Astrocyte (in vitro differentiated cells and primary cell): ENCODE measurements at regions not wholly inside any gene's neighbourhood (a gene's known extent, or its start where the extent isn't known, plus 50 kb on each side); places are given as distances from the start of the nearest gene placed in this dataset.

Source experiments
- DNase-seq: peaks from one replicate; pipeline ENCODE4 v3.0.0-alpha.2; 2010; ENCODE audit warnings: low read depth
- FAIRE-seq: peaks from 2 replicates; lab custom pipeline; 2011; peaks lifted over from hg19 to GRCh38; lab: Jason Lieb, UNC
- H2AFZ ChIP-seq: 2 replicates; pipeline ENCODE4 v1.6.0; 2012; ENCODE audit warnings: low read depth, low read length, inconsistent platforms
- H3K27ac ChIP-seq: 2 replicates; pipeline ENCODE4 v1.5.1; 2011; ENCODE audit warnings: low read depth, low read length, inconsistent platforms
- H3K27me3 ChIP-seq: 2 replicates; pipeline ENCODE4 v1.6.0; 2011; ENCODE audit warnings: low read length, inconsistent platforms; ENCODE audit not compliant: insufficient read depth
- H3K36me3 ChIP-seq: 2 replicates; pipeline ENCODE4 v1.5.1; 2011; ENCODE audit warnings: low read length, inconsistent platforms; ENCODE audit not compliant: insufficient read depth
- H3K4me1 ChIP-seq: 2 replicates; pipeline ENCODE4 v1.5.1; 2011; ENCODE audit warnings: low read length, inconsistent platforms; ENCODE audit not compliant: insufficient read depth
- H3K4me2 ChIP-seq: 2 replicates; pipeline ENCODE4 v1.6.0; 2012; ENCODE audit warnings: low read length, inconsistent platforms
- H3K4me3 ChIP-seq: 2 replicates; pipeline ENCODE4 v1.5.1; 2011; ENCODE audit warnings: low read depth, mild to moderate bottlenecking, low read length, inconsistent platforms; ENCODE audit not compliant: insufficient read depth
- H3K79me2 ChIP-seq: 2 replicates; pipeline ENCODE4 v1.6.0; 2012; ENCODE audit warnings: mild to moderate bottlenecking, low read length, inconsistent platforms; ENCODE audit not compliant: insufficient read depth
- H3K9ac ChIP-seq: 2 replicates; pipeline ENCODE4 v1.6.0; 2012; ENCODE audit warnings: mild to moderate bottlenecking, low read length, inconsistent platforms
- H3K9me3 ChIP-seq: 2 replicates; pipeline ENCODE4 v1.5.1; 2012; ENCODE audit warnings: low read depth, mild to moderate bottlenecking, low read length, inconsistent platforms; ENCODE audit not compliant: insufficient read depth
- H4K20me1 ChIP-seq: 2 replicates; pipeline ENCODE4 v1.6.0; 2012; ENCODE audit warnings: low read length, inconsistent platforms; ENCODE audit not compliant: insufficient read depth
- H3K27ac Mint-ChIP-seq: one replicate; pipeline ENCODE4 v1.8.0; 2021; ENCODE audit warnings: mild to moderate bottlenecking, mixed read lengths; ENCODE audit not compliant: unreplicated experiment
- H3K27me3 Mint-ChIP-seq: one replicate; pipeline ENCODE4 v1.8.0; 2021; ENCODE audit warnings: low read depth, mixed read lengths; ENCODE audit not compliant: unreplicated experiment
- H3K36me3 Mint-ChIP-seq: one replicate; pipeline ENCODE4 v1.8.0; 2021; ENCODE audit warnings: low read depth, mixed read lengths; ENCODE audit not compliant: unreplicated experiment
- H3K4me1 Mint-ChIP-seq: one replicate; pipeline ENCODE4 v1.8.0; 2021; ENCODE audit warnings: low read depth, mixed read lengths; ENCODE audit not compliant: unreplicated experiment
- H3K4me3 Mint-ChIP-seq: one replicate; pipeline ENCODE4 v1.8.0; 2021; ENCODE audit warnings: mild to moderate bottlenecking, moderate library complexity, mixed read lengths; ENCODE audit not compliant: unreplicated experiment
- H3K9me3 Mint-ChIP-seq: one replicate; pipeline ENCODE4 v1.8.0; 2021; ENCODE audit warnings: mild to moderate bottlenecking, mixed read lengths; ENCODE audit not compliant: unreplicated experiment
- CTCF ChIP-seq: IDR thresholded peaks from 2 replicates; pipeline ENCODE4 v1.5.1; 2011; ENCODE audit warnings: low read depth, mild to moderate bottlenecking, inconsistent platforms, low read length, moderate library complexity; ENCODE audit not compliant: insufficient read depth
- EZH2 ChIP-seq: IDR thresholded peaks from 2 replicates; pipeline ENCODE4 v1.6.1; 2012; ENCODE audit warnings: mild to moderate bottlenecking, low read length, inconsistent platforms; ENCODE audit not compliant: insufficient read depth

DNA sequence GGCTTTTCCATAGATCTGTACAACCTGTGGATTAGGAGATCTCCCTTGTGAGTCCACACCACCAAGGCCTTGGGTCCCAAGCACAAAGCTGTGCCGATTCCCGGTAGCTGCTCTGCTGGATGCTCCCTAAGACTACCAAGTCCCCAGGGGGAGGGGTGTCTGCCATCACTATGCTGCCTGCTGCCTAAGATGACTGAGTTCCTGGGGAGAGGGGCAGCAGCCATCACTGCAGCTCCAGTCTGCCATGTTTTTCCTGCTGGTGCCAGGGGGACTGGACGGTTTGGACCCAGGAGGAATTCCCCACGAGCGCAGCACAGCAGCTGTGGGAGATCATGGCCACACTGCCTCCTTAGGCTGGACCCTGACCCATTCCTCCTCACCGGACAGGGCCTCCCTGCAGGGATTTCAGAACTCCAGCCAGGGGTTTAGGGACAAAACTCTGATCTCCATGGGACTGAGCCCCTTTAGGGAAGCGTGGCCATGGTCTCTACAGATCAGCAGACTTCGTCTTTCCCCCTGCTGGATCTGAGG, 1049.8 kb downstream of the SORCS1 start:
- Histone ChIP-seq H3K4me2 (no peak overlapping the region), H2AFZ (no peak overlapping the region), H3K4me1 (no peaks in the 10 kb centered on the region), H3K27ac (no peak overlapping the region), H3K9me3 (peaks cover 3% of the 10 kb centered on the region), H3K9ac (no peak overlapping the region), H3K27me3 (no peaks in the 10 kb centered on the region), H3K36me3 (no peaks in the 10 kb centered on the region), H3K79me2 (no peaks in the 10 kb centered on the region), H4K20me1 (no peaks in the 10 kb centered on the region), H3K4me3 (no peak overlapping the region)
- Mint-ChIP-seq H3K27ac (no peak overlapping the region), H3K4me1 (peaks cover 4% of the 10 kb centered on the region), H3K4me3 (no peak overlapping the region), H3K9me3 (peaks cover 9% of the 10 kb centered on the region), H3K27me3 (no peaks in the 10 kb centered on the region), H3K36me3 (no peaks in the 10 kb centered on the region)
- TF ChIP-seq EZH2 (no peak), CTCF (no peak)
- FAIRE-seq (no peak), DNase-seq (no peak)

DNA sequence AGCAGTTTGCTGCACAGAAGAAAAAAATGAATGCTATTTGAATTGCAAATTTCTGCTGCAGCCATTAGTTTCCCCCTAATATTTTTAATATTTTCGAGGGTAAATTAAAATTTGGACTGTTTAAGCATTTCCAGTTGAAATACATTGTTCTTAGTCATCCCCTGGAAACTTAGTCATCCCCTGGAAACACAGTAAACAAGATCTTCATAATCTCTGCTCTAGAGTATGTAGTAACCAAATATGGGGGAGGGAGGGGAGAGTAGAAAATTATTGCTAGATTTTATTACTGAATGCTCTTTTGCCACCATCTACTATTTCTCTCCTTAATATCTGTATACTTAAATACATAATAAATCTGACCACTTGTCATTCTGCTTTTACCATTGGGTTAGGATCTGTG, 1053.3 kb downstream of the SORCS1 start:
- peaks cover 4% of the 10 kb centered on the region for H3K4me1 Mint-ChIP-seq
- H3K4me3 Mint-ChIP-seq: no peak overlapping the region
- Histone ChIP-seq H3K9me3 (peaks cover 3% of the 10 kb centered on the region), H3K4me3 (no peak overlapping the region), H3K27me3 (no peaks in the 10 kb centered on the region), H4K20me1 (no peaks in the 10 kb centered on the region), H3K79me2 (no peaks in the 10 kb centered on the region), H3K36me3 (no peaks in the 10 kb centered on the region), H3K9ac (no peak overlapping the region), H3K27ac (no peak overlapping the region), H3K4me1 (no peaks in the 10 kb centered on the region), H2AFZ (no peak overlapping the region), H3K4me2 (no peak overlapping the region)
- no peak overlapping the region for H3K27ac Mint-ChIP-seq
- no peaks in the 10 kb centered on the region for H3K36me3 Mint-ChIP-seq
- no peaks in the 10 kb centered on the region for H3K9me3 Mint-ChIP-seq
- no peaks in the 10 kb centered on the region for H3K27me3 Mint-ChIP-seq
- DNase-seq (no peak), FAIRE-seq (no peak)
- TF ChIP-seq CTCF (no peak), EZH2 (no peak)

GRCh38 chr10:106107706-106108105, 1056.8 kb downstream of the SORCS1 start:
- Histone ChIP-seq H3K9ac (no peak overlapping the region), H3K9me3 (no peaks in the 10 kb centered on the region), H3K27ac (no peak overlapping the region), H2AFZ (no peak overlapping the region), H3K36me3 (no peaks in the 10 kb centered on the region), H3K4me1 (no peaks in the 10 kb centered on the region), H3K4me3 (no peak overlapping the region), H3K79me2 (no peaks in the 10 kb centered on the region), H3K27me3 (no peaks in the 10 kb centered on the region), H3K4me2 (no peak overlapping the region), H4K20me1 (no peaks in the 10 kb centered on the region)
- H3K27me3 Mint-ChIP-seq: no peaks in the 10 kb centered on the region
- H3K4me3 Mint-ChIP-seq: no peak overlapping the region
- H3K36me3 Mint-ChIP-seq: no peaks in the 10 kb centered on the region
- FAIRE-seq (no peak), DNase-seq (no peak)
- no peak for TF ChIP-seq CTCF
- TF ChIP-seq EZH2: no peak
- no peaks in the 10 kb centered on the region for H3K9me3 Mint-ChIP-seq
- peaks cover 4% of the 10 kb centered on the region for H3K4me1 Mint-ChIP-seq
- no peak overlapping the region for H3K27ac Mint-ChIP-seq
